ENCODE measurements at regions not wholly inside any gene's neighbourhood (a gene's known extent, or its start where the extent isn't known, plus 50 kb on each side); places are given as distances from the start of the nearest gene placed in this dataset.

DNA sequence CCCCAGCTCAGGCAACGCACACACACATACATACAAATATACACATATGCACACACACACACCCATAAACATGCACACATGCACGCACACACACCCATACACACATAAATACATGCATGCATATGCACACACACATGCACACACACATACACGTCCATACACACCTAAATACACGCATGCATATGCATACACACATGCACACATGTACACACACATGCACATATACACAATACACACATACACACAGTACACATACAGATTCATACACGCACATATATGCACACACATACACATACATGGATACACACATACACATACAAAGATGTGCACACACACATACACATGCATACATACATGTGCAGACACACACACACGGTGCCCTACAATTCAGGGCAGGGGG, 496.6 kb downstream of the TBC1D22A start:
- no peak overlapping the region for H3K4me3 Mint-ChIP-seq
- Histone ChIP-seq H3K4me3 (ENCODE audit: control insufficient read depth in 1 of 2, extremely low read depth in 1 of 2, low read length in 1 of 2) (no peak overlapping the region), H3K27ac (ENCODE audit: low read length) (no peak overlapping the region), H3K27me3 (replicated peaks in 1 of 2; ENCODE audit: control insufficient read depth in 2 of 2, extremely low read depth in 1 of 2, insufficient read depth in 2 of 2, low read length in 1 of 2) (peaks cover 0 to 26% of the 10 kb centered on the region in 2 experiments), H3K9me3 (no peaks in the 10 kb centered on the region), H3K4me1 (ENCODE audit: control insufficient read depth in 1 of 2, extremely low read depth in 1 of 2, insufficient read depth in 2 of 2, low read length in 2 of 2) (no peaks in the 10 kb centered on the region), H3K36me3 (ENCODE audit: control insufficient read depth in 2 of 2, extremely low read depth in 1 of 2, insufficient read depth in 1 of 2, low read length in 1 of 2) (no peaks in the 10 kb centered on the region)
- H3K36me3 Mint-ChIP-seq = no peaks in the 10 kb centered on the region
- H3K9me3 Mint-ChIP-seq = peaks cover 0 to 2% (median 0%) of the 10 kb centered on the region in 3 donors
- ATAC-seq (replicated peaks in 1 of 4) = no peak
- no peak overlapping the region for H3K27ac Mint-ChIP-seq
- peaks cover 18 to 19% of the 10 kb centered on the region in 2 donors for H3K27me3 Mint-ChIP-seq
- 73% methylated on average over 6 of the region's 6 CpGs for WGBS (ENCODE audit: insufficient coverage)
- no peak for DNase-seq
- CTCF ChIA-PET = no interaction called here
- no peaks in the 10 kb centered on the region for H3K4me1 Mint-ChIP-seq
- POLR2A ChIA-PET = no interaction called here

DNA sequence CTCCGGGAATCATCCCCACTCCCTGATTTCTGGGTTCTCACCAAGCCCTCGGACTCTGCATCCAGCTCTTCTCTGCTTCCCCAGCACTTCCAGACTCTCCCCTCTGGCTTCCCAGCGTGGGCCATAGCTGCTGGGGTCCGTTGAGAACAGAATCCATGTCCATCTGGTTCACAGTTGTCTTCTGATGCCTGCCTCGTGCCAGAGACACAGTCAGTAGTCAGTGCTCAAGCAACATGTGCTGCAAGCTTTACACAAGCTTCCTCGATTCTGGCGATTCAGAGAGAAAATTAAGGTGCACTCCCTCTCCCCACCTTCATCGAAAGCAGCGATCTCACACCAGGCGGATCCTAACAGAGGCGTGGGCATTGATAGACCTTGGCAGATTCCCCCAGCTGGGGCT, 495.5 kb downstream of the TBC1D22A start:
- no peaks in the 10 kb centered on the region for H3K36me3 Mint-ChIP-seq
- H3K27ac Mint-ChIP-seq = no peak overlapping the region
- no peaks in the 10 kb centered on the region for H3K4me1 Mint-ChIP-seq
- no peak for ATAC-seq (replicated peaks in 1 of 4)
- DNase-seq = no peak
- Histone ChIP-seq H3K4me3 (ENCODE audit: control insufficient read depth in 1 of 2, extremely low read depth in 1 of 2, low read length in 1 of 2) (no peak overlapping the region), H3K9me3 (no peaks in the 10 kb centered on the region), H3K36me3 (ENCODE audit: control insufficient read depth in 2 of 2, extremely low read depth in 1 of 2, insufficient read depth in 1 of 2, low read length in 1 of 2) (no peaks in the 10 kb centered on the region), H3K27ac (ENCODE audit: low read length) (no peak overlapping the region), H3K4me1 (ENCODE audit: control insufficient read depth in 1 of 2, extremely low read depth in 1 of 2, insufficient read depth in 2 of 2, low read length in 2 of 2) (no peaks in the 10 kb centered on the region), H3K27me3 (replicated peaks in 1 of 2; ENCODE audit: control insufficient read depth in 2 of 2, extremely low read depth in 1 of 2, insufficient read depth in 2 of 2, low read length in 1 of 2) (peaks cover 0 to 24% of the 10 kb centered on the region in 2 experiments)
- H3K4me3 Mint-ChIP-seq = no peak overlapping the region
- POLR2A ChIA-PET = no interaction called here
- 59% methylated on average over 7 of the region's 11 CpGs for WGBS (ENCODE audit: insufficient coverage)
- peaks cover 0 to 2% (median 0%) of the 10 kb centered on the region in 3 donors for H3K9me3 Mint-ChIP-seq
- CTCF ChIA-PET = no interaction called here
- peaks cover 15 to 18% of the 10 kb centered on the region in 2 donors for H3K27me3 Mint-ChIP-seq

DNA sequence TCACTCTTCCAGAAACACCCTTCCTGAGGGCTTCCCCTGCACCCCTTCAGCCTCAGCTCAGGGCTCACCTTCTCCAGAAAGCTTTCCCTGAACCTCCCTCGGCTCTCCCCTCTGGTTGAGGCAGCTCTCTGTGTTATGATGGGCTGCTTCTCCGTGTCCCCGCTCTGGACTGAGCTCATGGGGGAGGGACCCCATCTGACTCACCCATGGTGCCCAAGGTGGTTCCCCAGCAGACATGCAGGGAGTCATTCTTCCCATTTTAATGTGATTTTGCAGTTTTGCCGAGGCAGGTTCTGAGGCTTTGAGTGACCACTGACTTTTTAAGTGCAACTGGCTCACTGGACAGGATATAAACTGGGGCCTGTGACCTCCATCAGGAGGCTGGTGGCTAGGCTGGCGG, 495.1 kb downstream of the TBC1D22A start:
- Histone ChIP-seq H3K9me3 (no peaks in the 10 kb centered on the region), H3K4me3 (ENCODE audit: control insufficient read depth in 1 of 2, extremely low read depth in 1 of 2, low read length in 1 of 2) (no peak overlapping the region), H3K27ac (ENCODE audit: low read length) (no peak overlapping the region), H3K4me1 (ENCODE audit: control insufficient read depth in 1 of 2, extremely low read depth in 1 of 2, insufficient read depth in 2 of 2, low read length in 2 of 2) (no peaks in the 10 kb centered on the region), H3K27me3 (replicated peaks in 1 of 2; ENCODE audit: control insufficient read depth in 2 of 2, extremely low read depth in 1 of 2, insufficient read depth in 2 of 2, low read length in 1 of 2) (peaks cover 0 to 23% of the 10 kb centered on the region in 2 experiments), H3K36me3 (ENCODE audit: control insufficient read depth in 2 of 2, extremely low read depth in 1 of 2, insufficient read depth in 1 of 2, low read length in 1 of 2) (no peaks in the 10 kb centered on the region)
- Mint-ChIP-seq H3K36me3 (no peaks in the 10 kb centered on the region), H3K4me3 (no peak overlapping the region), H3K27me3 (peaks cover 15 to 18% of the 10 kb centered on the region in 2 donors), H3K9me3 (peaks cover 0 to 2% (median 0%) of the 10 kb centered on the region in 3 donors), H3K4me1 (no peaks in the 10 kb centered on the region), H3K27ac (no peak overlapping the region)
- ChIA-PET POLR2A (no interaction called here), CTCF (no interaction called here)
- no peak for ATAC-seq (replicated peaks in 1 of 4)
- WGBS (ENCODE audit: insufficient coverage) = 66% methylated on average over 4 of the region's 5 CpGs
- no peak for DNase-seq

DNA sequence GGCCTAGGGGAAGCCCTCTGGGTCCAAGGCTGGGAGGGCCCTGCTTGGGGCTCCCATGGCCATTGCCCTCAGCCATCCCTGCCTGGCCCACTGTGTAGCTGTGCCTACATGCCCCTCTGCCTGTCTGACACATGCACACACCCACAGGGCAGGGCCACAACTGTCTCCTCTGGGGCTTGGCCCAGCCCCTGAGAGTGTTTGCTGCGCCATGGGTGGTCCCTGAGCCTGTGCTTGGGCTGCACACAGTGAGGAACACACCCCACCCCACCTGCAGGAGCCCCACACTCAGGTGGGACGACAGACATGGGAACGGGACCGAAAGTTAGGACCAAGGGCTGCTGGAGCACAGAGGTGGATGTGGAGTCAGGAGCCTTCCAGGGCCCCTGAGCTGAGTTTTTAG, 489.5 kb downstream of the TBC1D22A start:
- ChIA-PET CTCF (no interaction called here), POLR2A (no interaction called here)
- Histone ChIP-seq H3K9me3 (no peaks in the 10 kb centered on the region), H3K27me3 (replicated peaks in 1 of 2; ENCODE audit: control insufficient read depth in 2 of 2, extremely low read depth in 1 of 2, insufficient read depth in 2 of 2, low read length in 1 of 2) (peaks cover 0 to 30% of the 10 kb centered on the region in 2 experiments), H3K27ac (ENCODE audit: low read length) (no peak overlapping the region), H3K4me1 (ENCODE audit: control insufficient read depth in 1 of 2, extremely low read depth in 1 of 2, insufficient read depth in 2 of 2, low read length in 2 of 2) (no peaks in the 10 kb centered on the region), H3K4me3 (ENCODE audit: control insufficient read depth in 1 of 2, extremely low read depth in 1 of 2, low read length in 1 of 2) (no peak overlapping the region), H3K36me3 (ENCODE audit: control insufficient read depth in 2 of 2, extremely low read depth in 1 of 2, insufficient read depth in 1 of 2, low read length in 1 of 2) (no peaks in the 10 kb centered on the region)
- WGBS (ENCODE audit: insufficient coverage) = 57% methylated on average over 1 of the region's 4 CpGs
- DNase-seq (no peak), ATAC-seq (replicated peaks in 1 of 4) (no peak)
- peaks cover 14 to 20% of the 10 kb centered on the region in 2 donors for H3K27me3 Mint-ChIP-seq
- no peaks in the 10 kb centered on the region for H3K9me3 Mint-ChIP-seq
- H3K4me3 Mint-ChIP-seq = no peak overlapping the region
- no peak overlapping the region for H3K27ac Mint-ChIP-seq
- no peaks in the 10 kb centered on the region for H3K4me1 Mint-ChIP-seq
- no peaks in the 10 kb centered on the region for H3K36me3 Mint-ChIP-seq

DNA sequence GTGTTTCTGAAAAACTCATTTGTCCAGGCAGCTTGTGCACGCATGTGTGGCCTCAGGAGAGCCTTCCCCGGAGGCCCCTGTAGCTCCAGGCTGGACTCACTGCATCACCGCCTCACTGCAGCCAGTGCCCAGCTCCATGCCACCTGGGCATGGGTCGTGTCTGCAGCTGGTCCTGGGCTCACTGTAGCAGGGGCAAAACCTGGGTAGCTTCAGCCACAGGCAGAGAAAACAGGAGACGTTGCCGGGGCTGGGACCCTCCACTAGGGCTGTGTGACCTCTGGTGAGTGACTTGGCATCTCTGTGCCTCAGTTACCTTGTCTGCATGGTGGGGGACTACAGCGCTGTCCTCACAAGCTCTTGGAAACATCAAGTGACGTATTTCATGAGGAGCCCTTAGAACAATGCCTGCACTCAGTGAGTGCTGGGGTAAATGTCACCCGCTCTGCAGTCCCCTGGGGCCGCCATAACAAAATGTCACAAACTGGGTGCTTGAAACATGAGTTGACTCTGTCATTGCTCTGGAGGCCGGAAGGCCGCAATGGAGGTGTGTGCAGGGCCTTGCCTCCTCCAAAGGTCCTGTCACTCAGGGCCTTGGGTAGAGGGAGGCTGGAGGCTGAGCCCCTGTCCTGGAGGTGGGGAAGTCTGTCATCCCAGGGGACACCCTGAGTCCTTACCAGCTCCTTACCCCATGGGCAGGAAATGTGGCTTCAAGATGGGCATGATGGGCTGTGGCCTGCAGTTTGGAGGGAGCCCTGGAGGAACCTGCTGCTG, 488.7 kb downstream of the TBC1D22A start:
- Histone ChIP-seq H3K4me1 (ENCODE audit: control insufficient read depth in 1 of 2, extremely low read depth in 1 of 2, insufficient read depth in 2 of 2, low read length in 2 of 2) (no peaks in the 10 kb centered on the region), H3K36me3 (ENCODE audit: control insufficient read depth in 2 of 2, extremely low read depth in 1 of 2, insufficient read depth in 1 of 2, low read length in 1 of 2) (no peaks in the 10 kb centered on the region), H3K27me3 (replicated peaks in 1 of 2; ENCODE audit: control insufficient read depth in 2 of 2, extremely low read depth in 1 of 2, insufficient read depth in 2 of 2, low read length in 1 of 2) (peaks cover 0 to 36% of the 10 kb centered on the region in 2 experiments), H3K9me3 (no peaks in the 10 kb centered on the region), H3K4me3 (ENCODE audit: control insufficient read depth in 1 of 2, extremely low read depth in 1 of 2, low read length in 1 of 2) (no peak overlapping the region), H3K27ac (ENCODE audit: low read length) (no peak overlapping the region)
- Mint-ChIP-seq H3K4me3 (no peak overlapping the region), H3K27ac (no peak overlapping the region), H3K27me3 (peaks cover 21 to 23% of the 10 kb centered on the region in 2 donors), H3K36me3 (no peaks in the 10 kb centered on the region), H3K4me1 (no peaks in the 10 kb centered on the region), H3K9me3 (no peaks in the 10 kb centered on the region)
- POLR2A ChIA-PET = no interaction called here
- WGBS (ENCODE audit: insufficient coverage) = 74% methylated on average over 12 of the region's 12 CpGs
- DNase-seq = no peak
- CTCF ChIA-PET = no interaction called here
- ATAC-seq (replicated peaks in 1 of 4) = no peak

DNA sequence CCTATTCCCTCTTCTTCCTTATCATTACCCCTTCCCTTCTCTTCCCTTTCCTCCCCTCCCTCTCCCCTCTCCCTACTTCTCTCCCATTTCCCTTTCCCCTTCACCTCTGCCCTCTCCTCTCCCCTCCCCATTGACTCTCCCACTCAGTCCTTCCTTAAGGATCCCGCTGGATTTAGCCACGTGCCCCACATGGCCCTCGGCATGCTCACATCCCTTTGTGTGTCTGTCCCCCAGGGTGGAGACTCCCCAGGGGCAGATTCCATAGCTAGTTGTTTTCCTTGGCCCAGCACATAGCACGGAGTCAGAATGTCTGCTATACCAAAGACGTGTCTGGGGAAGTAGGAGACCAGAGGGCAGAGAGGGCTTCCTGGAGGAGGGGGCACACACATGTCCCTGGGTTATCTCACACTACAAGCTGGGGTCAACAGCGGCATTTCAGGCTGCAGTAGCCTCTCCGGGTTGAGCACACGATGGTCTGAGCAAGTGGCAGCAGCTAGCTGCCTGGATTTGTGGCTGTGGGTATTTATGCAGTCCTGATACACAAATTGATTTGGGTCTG, 487.0 kb downstream of the TBC1D22A start:
- Mint-ChIP-seq H3K4me3 (no peak overlapping the region), H3K9me3 (no peaks in the 10 kb centered on the region), H3K4me1 (no peaks in the 10 kb centered on the region), H3K36me3 (no peaks in the 10 kb centered on the region), H3K27ac (no peak overlapping the region), H3K27me3 (peaks cover 29 to 34% of the 10 kb centered on the region in 2 donors)
- Histone ChIP-seq H3K27me3 (replicated peaks in 1 of 2; ENCODE audit: control insufficient read depth in 2 of 2, extremely low read depth in 1 of 2, insufficient read depth in 2 of 2, low read length in 1 of 2) (peaks cover 0 to 47% of the 10 kb centered on the region in 2 experiments), H3K4me3 (ENCODE audit: control insufficient read depth in 1 of 2, extremely low read depth in 1 of 2, low read length in 1 of 2) (no peak overlapping the region), H3K9me3 (no peaks in the 10 kb centered on the region), H3K4me1 (ENCODE audit: control insufficient read depth in 1 of 2, extremely low read depth in 1 of 2, insufficient read depth in 2 of 2, low read length in 2 of 2) (no peaks in the 10 kb centered on the region), H3K36me3 (ENCODE audit: control insufficient read depth in 2 of 2, extremely low read depth in 1 of 2, insufficient read depth in 1 of 2, low read length in 1 of 2) (no peaks in the 10 kb centered on the region), H3K27ac (ENCODE audit: low read length) (no peak overlapping the region)
- CTCF ChIA-PET = no interaction called here
- no peak for DNase-seq
- ATAC-seq (replicated peaks in 1 of 4) = no peak
- POLR2A ChIA-PET = interaction anchor here in 1 of 2 donors (0.7 kb wide), 1 partner anchor 11 kb away, joined by 6 read pairs; no protein-coding TSS in a partner anchor
- 57% methylated on average over 8 of the region's 8 CpGs for WGBS (ENCODE audit: insufficient coverage)

All from T-cell (primary cell).